ENCODE measurements at regions not wholly inside any gene's neighbourhood (a gene's known extent, or its start where the extent isn't known, plus 50 kb on each side); places are given as distances from the start of the nearest gene placed in this dataset.

DNA sequence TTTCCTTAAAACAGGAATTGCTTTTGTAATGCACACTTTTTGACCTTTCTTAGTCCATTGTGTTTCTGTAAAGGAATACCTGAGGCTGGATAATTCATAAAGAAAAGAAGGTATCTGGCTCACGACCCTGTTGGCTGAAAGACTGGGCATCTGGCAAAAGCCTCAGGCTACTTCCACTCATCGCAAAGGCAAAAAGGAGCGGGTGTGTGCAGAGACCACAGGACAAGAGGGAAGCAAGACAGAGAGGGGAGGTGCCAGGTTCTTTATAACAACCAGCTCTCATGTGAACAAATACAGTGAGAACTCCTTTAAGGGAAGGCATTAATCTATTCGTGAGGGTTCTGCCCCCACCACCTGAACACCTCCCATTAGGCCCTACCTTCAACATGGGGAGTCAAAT, 182.1 kb downstream of the C12orf50 start:
- intact Hi-C loops (cut with DNase I) = loop anchor here in 1 of 2 donors (10.0 kb wide), 1 partner anchor 572 kb away; no protein-coding TSS in a partner anchor
- Histone ChIP-seq H3K27ac (no peak overlapping the region), H3K27me3 (no peaks in the 10 kb centered on the region), H3K4me3 (no peak overlapping the region), H3K9me3 (replicated peaks in 1 of 3) (no peaks in the 10 kb centered on the region), H3K4me1 (replicated peaks in 1 of 2) (no peaks in the 10 kb centered on the region), H3K36me3 (replicated peaks in 1 of 2) (no peaks in the 10 kb centered on the region)
- TF ChIP-seq, protein P1, sequence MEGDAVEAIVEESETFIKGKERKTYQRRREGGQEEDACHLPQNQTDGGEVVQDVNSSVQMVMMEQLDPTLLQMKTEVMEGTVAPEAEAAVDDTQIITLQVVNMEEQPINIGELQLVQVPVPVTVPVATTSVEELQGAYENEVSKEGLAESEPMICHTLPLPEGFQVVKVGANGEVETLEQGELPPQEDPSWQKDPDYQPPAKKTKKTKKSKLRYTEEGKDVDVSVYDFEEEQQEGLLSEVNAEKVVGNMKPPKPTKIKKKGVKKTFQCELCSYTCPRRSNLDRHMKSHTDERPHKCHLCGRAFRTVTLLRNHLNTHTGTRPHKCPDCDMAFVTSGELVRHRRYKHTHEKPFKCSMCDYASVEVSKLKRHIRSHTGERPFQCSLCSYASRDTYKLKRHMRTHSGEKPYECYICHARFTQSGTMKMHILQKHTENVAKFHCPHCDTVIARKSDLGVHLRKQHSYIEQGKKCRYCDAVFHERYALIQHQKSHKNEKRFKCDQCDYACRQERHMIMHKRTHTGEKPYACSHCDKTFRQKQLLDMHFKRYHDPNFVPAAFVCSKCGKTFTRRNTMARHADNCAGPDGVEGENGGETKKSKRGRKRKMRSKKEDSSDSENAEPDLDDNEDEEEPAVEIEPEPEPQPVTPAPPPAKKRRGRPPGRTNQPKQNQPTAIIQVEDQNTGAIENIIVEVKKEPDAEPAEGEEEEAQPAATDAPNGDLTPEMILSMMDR (IDR thresholded peaks at IDR 0.05) = no peak
- TF ChIP-seq POLR2A (IDR thresholded peaks at IDR 0.05) = no peak
- no peak for DNase-seq
- WGBS, 4 donors = 78 to 87% (median 84%) methylated on average over 4 of the region's 4 CpGs

DNA sequence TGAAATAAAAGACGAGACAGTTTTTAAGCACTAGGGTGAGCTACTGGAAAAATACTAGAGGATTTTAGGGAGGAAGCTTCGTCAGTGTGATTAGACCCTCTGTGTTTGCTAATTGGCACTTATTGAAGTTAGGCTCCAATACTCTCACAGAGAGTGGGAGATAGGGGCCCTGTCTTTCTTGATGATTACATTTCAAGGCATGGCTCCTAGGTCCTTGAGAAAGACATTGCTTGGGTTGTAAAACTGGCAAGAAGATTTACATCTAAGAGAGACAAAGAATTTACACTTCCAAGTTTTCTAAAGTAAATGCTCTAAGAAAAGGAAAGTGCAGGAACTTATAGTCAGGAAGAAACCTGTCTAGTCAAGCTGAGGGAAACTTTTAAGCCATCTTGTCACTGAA, 183.2 kb downstream of the C12orf50 start:
- no peak for TF ChIP-seq POLR2A (IDR thresholded peaks at IDR 0.05)
- TF ChIP-seq, protein P1 (IDR thresholded peaks at IDR 0.05) = no peak
- H3K4me1 ChIP-seq (replicated peaks in 1 of 2) = no peaks in the 10 kb centered on the region
- H3K27ac ChIP-seq = no peak overlapping the region
- no peaks in the 10 kb centered on the region for H3K27me3 ChIP-seq
- intact Hi-C loops (cut with DNase I) = loop anchor here in 1 of 2 donors (10.0 kb wide), 1 partner anchor 571 kb away; no protein-coding TSS in a partner anchor
- no peak overlapping the region for H3K4me3 ChIP-seq
- H3K36me3 ChIP-seq (replicated peaks in 1 of 2) = no peaks in the 10 kb centered on the region
- DNase-seq = no peak
- no peaks in the 10 kb centered on the region for H3K9me3 ChIP-seq (replicated peaks in 1 of 3)
- 40 to 89% (median 59%) methylated on average over 2 of the region's 2 CpGs for WGBS, 4 donors

DNA sequence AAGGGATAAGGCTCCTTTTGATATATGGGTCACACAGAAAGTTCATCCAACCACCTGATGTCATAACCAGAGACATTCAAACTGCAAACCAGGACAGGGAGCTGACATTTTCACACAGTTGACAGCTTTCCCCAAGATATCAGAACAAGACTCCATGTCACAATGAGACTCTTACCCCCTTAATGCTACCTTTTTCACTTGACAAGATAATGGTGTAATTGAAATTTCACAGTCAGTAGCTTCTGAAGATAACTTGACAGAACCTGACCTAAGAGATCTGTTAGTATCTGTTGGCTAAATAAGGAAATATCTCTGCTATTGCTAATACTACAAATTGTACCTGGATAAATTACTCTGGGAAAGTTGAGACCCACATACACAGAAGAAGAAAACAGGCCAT, 187.3 kb downstream of the C12orf50 start:
- Histone ChIP-seq H3K9me3 (replicated peaks in 1 of 3) (no peaks in the 10 kb centered on the region), H3K27ac (no peak overlapping the region), H3K4me1 (replicated peaks in 1 of 2) (no peaks in the 10 kb centered on the region), H3K4me3 (no peak overlapping the region), H3K27me3 (no peaks in the 10 kb centered on the region), H3K36me3 (replicated peaks in 1 of 2) (no peaks in the 10 kb centered on the region)
- intact Hi-C loops (cut with DNase I) = loop anchor here in 1 of 2 donors (10.0 kb wide), 1 partner anchor 567 kb away; no protein-coding TSS in a partner anchor
- no peak for TF ChIP-seq POLR2A (IDR thresholded peaks at IDR 0.05)
- TF ChIP-seq, protein P1 (IDR thresholded peaks at IDR 0.05) = no peak
- no peak for DNase-seq

DNA sequence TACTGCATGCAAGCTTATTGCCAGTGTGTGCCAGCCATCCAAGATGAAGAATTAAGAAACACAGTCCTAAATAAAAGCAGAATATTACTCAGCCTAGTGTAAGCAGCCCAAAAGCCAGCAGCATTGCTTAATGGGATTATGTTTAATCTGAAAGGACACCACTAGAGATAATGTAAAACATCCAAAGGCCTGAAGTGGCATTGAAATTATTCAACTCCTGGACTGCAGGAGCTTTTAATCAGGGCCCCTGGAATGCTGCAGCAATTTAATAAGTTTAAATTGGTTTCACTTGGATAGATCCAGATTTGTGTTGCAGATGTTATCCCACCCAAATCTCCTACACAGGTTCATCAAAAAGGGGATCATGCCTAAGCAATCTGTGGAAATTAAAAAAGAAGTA, 193.0 kb downstream of the C12orf50 start:
- H3K27me3 ChIP-seq = no peaks in the 10 kb centered on the region
- H3K4me3 ChIP-seq = no peak overlapping the region
- H3K9me3 ChIP-seq (replicated peaks in 1 of 3) = no peaks in the 10 kb centered on the region
- H3K36me3 ChIP-seq (replicated peaks in 1 of 2) = no peaks in the 10 kb centered on the region
- no peak for DNase-seq
- no peak for TF ChIP-seq POLR2A (IDR thresholded peaks at IDR 0.05)
- TF ChIP-seq, protein P1 (IDR thresholded peaks at IDR 0.05) = no peak
- intact Hi-C loops (cut with DNase I) = no loop called here
- H3K27ac ChIP-seq = no peak overlapping the region
- no peaks in the 10 kb centered on the region for H3K4me1 ChIP-seq (replicated peaks in 1 of 2)
